GM13977 (cell line): ENCODE measurements at regions not wholly inside any gene's neighbourhood (a gene's known extent, or its start where the extent isn't known, plus 50 kb on each side); places are given as distances from the start of the nearest gene placed in this dataset.

Experiments used
- DNase-seq: peaks from one replicate; pipeline ENCODE4 v3.0.0; 2012; ENCODE audit warnings: low spot score
- in situ Hi-C: fragments of 300-500 bp; cut with MboI; formaldehyde crosslinking; loops from one replicate; pipeline ENCODE4 v1.12.0; 2022; ENCODE audit warnings: low sequenced_read_pairs, low pct_unique_long_range_greater_than_20kb, mixed read lengths, inconsistent platforms; ENCODE audit not compliant: unreplicated experiment
- TF ChIP-seq, protein P1 (sequence below): IDR thresholded peaks from 2 replicates; pipeline ENCODE4 v1.5.1; 2012; ENCODE audit warnings: mild to moderate bottlenecking, control low read depth; ENCODE audit not compliant: insufficient read depth; ENCODE audit errors: extremely low read depth, missing control alignments

DNA sequence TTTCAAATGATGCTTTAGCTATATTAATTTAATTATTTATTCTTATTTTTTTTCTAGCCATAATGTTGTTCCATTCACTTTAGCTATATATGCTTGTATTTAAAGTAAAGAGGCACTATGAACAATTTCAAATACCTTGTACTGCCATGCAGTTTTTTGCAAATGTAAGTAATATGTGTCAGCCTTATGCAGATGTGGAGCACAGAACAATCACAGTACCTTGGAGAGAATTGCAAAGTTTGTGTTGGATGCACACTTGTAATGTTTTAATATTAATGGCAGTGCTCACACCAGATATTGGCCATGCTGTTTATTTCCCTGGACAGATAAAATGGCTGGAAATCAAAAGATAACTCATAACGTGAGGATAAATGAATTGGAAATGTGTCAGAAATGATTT, 663.5 kb upstream of the SEMA3D start:
- TF ChIP-seq, protein P1, sequence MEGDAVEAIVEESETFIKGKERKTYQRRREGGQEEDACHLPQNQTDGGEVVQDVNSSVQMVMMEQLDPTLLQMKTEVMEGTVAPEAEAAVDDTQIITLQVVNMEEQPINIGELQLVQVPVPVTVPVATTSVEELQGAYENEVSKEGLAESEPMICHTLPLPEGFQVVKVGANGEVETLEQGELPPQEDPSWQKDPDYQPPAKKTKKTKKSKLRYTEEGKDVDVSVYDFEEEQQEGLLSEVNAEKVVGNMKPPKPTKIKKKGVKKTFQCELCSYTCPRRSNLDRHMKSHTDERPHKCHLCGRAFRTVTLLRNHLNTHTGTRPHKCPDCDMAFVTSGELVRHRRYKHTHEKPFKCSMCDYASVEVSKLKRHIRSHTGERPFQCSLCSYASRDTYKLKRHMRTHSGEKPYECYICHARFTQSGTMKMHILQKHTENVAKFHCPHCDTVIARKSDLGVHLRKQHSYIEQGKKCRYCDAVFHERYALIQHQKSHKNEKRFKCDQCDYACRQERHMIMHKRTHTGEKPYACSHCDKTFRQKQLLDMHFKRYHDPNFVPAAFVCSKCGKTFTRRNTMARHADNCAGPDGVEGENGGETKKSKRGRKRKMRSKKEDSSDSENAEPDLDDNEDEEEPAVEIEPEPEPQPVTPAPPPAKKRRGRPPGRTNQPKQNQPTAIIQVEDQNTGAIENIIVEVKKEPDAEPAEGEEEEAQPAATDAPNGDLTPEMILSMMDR = no peak
- DNase-seq = no peak
- in situ Hi-C loops = no loop called here

DNA sequence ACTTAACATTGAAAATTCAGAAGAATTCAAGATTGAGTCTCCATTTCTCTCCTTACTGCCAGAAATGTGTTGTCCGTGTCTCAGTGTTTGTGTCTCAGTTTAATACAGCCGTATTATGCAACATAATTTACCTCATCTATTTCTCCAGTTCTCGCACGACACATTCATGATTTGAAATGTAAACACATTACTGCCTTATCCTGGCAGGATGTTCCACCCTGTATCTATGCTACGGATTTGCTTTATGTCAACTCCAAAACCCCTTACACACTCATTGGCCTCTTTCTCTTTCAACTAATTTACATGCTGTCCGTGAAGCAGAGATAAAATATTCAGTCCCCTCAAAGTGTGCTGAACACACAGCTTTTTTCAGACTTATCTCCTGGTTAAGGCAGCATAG, 653.7 kb upstream of the SEMA3D start:
- in situ Hi-C loops = no loop called here
- TF ChIP-seq, protein P1 = no peak
- DNase-seq = no peak

DNA sequence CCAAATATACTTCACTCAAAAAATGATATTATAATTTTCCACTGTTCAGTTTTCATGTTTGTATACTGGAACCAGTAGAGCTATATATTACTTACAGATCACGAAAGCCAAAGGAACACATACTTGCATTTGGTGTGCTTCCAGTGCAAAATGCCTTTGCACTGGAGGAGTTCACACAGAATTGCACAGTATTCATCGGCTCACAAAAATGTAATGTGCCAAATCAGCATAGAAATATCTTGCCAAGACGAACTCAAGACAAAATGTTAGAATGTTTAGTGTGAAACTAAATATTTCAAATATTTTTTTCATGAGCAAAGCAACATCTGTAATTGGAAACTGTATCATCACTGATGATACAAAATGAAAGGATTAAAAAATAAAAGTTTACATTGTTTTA, 646.2 kb upstream of the SEMA3D start:
- DNase-seq = no peak
- TF ChIP-seq, protein P1 = no peak
- in situ Hi-C loops = no loop called here

DNA sequence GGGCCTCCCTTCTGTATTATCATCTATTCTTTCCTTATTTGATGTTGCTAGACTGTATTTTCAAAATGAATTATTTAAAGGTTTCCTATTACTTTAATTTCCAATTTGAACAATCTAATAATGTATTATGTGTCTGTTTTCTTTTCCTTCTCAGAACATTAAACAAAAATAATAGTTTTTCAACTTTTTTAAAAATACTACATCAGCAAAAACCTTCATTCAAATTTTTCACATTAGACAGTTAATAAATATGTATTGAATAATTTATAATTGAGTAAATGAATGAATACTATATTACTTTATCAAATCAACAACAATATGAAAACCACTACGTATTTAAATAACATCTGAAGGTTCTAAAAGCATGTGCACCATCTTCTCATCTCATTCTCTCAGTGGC, 644.1 kb upstream of the SEMA3D start:
- in situ Hi-C loops = no loop called here
- DNase-seq = no peak

DNA sequence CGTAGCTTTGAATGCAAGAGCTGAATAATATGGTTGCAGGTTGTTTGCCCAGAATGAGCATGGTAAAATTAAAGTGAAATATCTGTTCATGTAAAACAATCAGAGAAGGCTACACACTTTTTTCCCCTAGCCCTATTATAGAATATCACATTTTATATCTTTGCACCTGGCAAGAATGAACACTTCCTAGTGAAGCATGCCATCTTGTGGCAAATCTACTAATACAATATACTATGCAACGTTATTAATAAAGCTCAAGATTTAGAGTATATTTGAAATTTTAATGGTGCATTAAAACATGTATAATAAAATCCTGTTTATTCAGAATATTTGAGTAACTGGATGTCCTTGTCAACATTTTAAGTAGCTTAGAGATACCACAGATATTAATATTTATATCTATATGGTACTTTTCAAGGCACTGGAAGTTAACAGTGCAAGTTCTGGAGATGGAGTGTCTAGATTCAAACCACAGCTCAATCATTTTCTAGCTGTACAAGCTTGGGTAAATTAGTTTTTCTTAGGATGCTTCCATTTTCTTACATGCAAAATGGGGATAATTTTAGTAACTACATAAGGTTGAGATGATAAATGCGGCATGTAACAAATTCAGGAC, 643.1 kb upstream of the SEMA3D start:
- in situ Hi-C loops = no loop called here
- no peak for DNase-seq
- TF ChIP-seq, protein P1 = no peak

More for the DNA sequence above, 644.1 kb upstream of the SEMA3D start:
- TF ChIP-seq, protein P1 = no peak

DNA sequence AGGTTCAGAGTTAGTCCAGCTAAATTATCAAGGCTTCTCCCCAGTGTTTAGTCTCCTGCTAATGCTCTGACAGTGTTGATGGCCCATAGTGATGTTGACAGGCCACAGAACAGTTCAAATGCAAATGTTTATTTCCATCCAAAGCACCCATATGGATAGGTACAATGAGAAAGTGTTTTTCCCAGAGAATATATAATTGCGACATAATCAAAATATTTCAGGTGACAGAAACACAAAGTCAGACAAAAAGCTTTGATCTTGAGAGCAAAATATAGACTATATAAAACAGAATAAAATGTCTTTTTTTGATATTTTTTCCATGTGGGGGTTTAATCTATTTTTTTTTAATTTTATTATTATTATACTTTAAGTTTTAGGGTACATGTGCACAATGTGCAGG, 642.3 kb upstream of the SEMA3D start:
- DNase-seq = no peak
- in situ Hi-C loops = no loop called here
- TF ChIP-seq, protein P1 = no peak

DNA sequence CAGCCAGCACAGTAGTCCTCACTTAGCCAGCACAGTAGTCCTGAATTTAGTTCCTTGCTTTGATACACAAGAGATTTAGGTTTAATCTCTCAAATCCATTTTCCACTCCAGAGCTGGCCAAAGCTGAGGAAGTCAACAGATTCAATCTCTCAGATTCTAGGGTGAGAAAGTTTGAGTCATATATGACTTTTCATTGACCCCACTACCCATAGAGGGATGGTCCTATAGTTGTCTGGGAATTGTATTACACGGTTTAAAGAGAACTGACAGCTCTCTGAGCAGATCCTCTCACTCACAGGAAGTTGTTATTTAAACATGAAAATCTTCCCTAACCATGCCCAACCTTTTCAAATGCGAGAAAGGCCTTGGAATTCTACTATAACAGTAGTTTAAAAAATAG, 641.8 kb upstream of the SEMA3D start:
- no peak for DNase-seq
- TF ChIP-seq, protein P1 = no peak
- in situ Hi-C loops = no loop called here
